HTR-8/SVneo (cell line): ENCODE measurements at regions not wholly inside any gene's neighbourhood (a gene's known extent, or its start where the extent isn't known, plus 50 kb on each side); places are given as distances from the start of the nearest gene placed in this dataset.
"Not testable (repeated sequence)": the region's sequence is repeated elsewhere in the genome, so short reads cannot be mapped to it uniquely, and the experiment has no call there.

ENCODE experiments used
- DNase-seq: peaks from one replicate; pipeline ENCODE4 v3.0.0; 2011; ENCODE audit warnings: low spot score, mixed read lengths; ENCODE audit not compliant: insufficient read length
- FAIRE-seq: peaks from 2 replicates; lab custom pipeline; 2011; peaks lifted over from hg19 to GRCh38; lab: Jason Lieb, UNC

DNA sequence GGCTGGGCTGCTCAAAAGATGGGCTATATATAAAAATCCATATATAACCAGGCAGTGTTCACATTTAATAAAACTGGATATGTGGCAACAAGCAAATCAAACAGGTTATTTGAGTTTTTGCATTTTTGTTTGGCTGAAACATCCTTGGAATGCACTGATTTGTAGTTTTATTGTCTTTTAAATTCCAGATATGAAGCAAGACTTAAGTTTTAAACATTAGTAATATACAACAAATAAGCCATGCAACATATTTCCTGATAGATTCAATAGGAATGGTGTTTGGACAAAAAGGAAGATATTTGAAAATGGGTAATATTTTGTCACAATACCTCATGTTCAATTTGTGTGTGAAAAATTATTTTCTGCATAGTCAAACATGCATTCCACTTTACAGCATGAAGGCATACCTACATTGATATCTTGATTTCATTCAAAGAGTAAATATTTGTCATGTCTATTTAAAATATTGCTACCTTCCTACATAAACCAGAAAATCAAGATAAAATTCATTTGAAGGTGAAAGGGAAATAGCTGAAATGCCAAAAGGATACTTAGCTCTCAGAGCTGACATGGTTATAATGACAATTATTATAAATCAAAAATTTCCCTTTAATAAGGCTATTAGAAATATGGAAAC is 132.3 kb upstream of the NETO1 start:
- no peak for DNase-seq
- no peak for FAIRE-seq

DNA sequence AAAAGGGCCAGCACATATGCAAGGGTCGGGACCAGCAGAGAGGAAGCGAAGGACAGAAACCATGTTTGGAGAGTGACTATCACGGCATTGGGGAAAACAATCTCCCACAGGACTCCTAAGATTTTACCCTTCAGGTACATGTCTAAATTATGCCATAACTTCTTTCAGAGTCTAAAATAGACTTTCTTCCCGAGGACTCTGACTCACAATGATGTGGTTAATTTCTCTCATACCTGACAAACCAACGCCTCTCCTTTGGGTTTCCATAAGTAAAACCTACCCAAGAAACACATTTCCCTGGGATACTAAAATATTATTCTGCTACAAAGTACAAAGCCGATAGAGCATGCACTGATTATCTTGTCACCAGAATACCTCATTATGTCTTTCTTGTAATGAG is 127.8 kb upstream of the NETO1 start:
- DNase-seq (no peak), FAIRE-seq (no peak)

DNA sequence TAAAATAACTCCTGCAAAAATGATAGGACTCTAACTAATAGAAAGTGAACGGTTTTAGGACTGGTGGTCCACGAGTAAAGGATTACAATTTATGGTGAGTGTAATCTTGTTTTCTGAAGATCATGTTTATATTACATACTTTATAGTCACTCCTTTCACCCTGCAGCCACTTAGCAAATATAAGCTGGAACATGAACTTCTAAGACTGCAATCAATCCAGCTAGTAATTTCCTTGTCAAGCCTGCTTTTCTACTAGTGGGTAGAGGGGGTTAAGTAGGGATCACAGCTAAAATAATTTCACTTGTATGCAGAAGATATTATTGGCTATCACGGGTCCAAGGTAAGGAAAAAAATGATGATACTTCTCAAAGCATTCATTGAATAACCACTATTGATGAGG is 125.5 kb upstream of the NETO1 start:
- no peak for FAIRE-seq
- DNase-seq = no peak

DNA sequence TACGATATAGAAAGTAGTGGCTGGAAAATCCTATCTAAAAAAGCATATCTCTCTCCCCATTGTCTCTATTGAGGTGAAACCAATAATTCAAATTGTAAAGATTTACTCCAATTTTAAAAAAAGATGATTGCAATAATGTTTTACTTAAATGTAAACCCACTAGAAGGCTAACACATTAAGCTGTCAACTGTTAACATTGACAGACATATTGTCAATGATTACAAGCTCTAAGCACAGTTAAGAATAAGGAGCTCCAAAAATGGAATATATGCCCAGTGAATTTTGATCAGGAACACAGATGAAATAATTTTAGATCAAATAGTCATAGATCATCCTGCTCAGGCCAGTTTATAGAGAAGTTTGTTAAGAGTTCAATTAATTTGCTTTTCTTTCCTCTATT is 123.6 kb upstream of the NETO1 start:
- no peak for FAIRE-seq
- no peak for DNase-seq

DNA sequence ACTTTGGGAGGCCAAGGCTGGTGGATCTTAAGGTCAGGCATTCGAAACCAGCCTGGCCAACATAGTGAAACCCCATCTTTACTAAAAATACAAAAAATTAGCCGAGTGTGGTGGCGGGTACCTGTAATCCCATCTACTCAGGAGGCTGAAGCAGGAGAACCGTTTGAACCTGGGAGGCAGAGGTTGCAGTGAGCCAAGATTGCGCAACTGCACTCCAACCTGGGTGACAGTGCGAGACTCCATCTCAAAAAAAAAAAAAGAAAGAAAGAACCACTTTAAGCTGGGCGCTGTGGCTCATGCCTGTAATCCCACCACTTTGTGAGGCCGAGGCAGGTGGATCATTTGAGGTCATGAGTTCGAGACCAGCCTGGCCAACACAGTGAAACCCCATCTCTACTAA is 119.8 kb upstream of the NETO1 start:
- DNase-seq, FAIRE-seq: not testable (repeated sequence)

DNA sequence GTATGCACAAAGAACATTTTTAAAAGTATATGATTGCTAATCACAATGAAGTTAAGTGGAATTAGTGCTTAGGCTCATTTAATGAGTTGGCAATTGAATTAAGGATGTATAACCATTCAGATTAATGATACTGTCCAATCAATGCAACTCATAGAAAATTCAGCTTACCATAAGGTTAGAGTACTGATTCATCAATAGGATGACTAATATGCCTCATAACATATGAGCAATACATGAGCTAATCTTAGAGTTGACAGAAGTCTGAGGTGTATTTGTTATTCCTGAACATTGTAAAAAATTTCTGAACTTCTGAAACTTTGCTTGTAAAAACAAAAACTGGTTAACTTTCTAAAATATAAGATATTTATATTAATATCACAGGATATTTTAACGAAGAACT is 118.3 kb upstream of the NETO1 start:
- FAIRE-seq = no peak
- DNase-seq = no peak

DNA sequence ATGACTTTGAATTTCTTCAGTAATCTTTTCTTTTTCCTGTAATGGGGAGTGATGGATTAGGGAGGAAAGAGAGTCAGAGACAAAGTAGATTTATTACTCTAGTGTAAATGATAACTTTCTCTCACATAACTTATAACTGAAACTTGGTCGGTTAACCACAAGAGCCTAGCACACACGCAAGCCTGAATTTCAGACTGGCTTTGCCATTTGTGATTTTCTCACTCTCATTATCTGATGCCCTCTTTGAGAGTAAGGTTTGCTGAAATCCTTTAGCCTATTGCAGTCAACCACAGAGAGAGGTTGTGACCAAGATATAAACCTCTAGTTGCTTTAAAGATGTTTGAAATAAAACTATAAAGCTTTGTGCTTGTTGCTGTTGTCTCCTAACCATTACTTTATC is 117.9 kb upstream of the NETO1 start:
- FAIRE-seq (no peak), DNase-seq (no peak)

DNA sequence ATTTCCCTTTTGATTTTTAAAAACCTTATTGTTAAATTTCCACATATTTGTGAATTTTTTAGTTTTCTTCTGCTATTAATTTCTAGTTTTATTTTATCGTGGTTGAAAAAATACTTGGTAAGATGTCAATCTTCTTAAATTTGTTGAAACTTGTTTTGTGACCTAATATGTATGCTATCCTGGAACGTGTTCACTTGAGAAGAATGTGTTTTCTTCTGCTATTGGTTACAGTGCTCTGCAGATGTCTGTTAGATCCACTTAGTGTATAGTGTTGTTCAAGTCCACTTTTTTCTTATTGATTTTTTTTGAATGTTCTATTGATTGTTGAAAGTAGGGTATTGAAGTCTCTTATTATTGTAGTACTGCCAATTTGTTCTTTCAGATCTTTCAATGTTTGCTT is 116.5 kb upstream of the NETO1 start:
- no peak for DNase-seq
- no peak for FAIRE-seq

DNA sequence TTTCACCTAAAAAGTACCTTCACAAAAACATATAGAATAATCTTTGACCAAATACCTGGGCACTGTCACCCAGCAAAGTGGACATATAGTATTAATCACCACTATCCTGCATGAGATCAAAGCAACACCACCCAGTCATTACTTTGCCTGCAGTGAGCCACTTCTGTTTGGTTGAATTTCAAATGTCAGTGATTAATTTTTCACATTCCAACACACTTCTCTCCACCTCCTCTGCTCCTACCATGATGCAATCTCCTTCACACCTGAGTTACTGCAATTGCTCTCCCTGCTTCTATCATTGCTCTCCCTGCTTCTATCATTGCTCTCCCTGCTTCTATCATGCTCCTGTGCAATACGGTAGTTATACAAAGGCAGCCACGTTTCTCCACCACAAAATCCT is 106.1 kb upstream of the NETO1 start:
- FAIRE-seq (no peak), DNase-seq (no peak)

DNA sequence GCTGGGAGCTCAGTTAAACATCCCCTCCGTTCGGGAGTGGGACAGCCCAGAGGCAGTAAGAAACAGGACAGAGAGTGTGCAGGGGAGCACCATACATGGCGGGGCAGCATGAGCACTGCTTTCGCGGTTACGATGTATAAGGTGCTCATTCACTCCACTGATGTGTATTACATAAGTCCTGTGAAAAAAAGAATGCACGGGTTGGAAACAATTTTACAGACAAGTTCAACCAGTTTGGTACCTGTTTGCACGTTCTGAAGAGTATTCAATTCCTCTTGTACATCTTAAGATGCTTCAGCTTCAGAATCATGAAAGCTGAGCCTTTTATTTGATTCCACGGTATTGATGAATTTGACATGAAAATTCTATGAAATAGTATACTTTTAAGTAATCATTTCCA is 97.8 kb upstream of the NETO1 start:
- DNase-seq = no peak
- no peak for FAIRE-seq

DNA sequence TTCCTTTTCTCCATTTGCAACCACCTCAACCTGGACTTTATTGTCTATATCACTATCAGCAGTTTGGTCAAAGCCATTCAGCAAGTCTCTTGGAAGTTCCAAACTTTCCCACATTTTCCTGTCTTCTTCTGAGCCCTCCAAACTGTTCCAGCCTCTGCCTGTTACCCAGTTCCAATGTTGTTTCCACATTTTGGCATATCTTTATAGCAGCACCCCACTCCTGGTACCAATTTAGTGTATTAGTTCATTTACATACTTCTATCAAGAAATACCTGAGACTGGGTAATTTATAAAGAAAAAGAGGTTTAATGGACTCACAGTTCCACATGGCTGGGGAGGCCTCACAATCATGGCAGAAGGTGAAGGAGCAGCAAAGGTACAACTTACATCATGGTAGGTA is 90.4 kb upstream of the NETO1 start:
- DNase-seq, FAIRE-seq: not testable (repeated sequence)

DNA sequence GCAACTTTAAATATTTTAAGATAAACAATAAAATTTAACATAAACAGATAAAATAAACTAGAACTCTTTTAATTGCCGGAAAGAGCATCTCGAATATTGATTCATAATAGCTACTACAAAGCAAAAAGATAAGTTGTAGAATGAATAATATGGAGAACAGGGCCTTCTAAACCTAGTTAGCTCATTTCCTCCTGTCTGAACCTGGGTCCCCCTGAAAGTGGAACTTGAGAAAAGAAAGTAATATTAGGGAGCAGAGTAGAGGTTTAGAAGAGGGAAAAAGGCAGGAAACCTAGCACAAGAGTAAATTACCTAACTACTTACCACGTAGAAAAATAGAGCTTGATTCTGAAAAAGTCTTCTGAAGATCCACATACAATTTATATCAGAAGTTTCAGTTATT is 80.7 kb upstream of the NETO1 start:
- DNase-seq (no peak), FAIRE-seq (no peak)

DNA sequence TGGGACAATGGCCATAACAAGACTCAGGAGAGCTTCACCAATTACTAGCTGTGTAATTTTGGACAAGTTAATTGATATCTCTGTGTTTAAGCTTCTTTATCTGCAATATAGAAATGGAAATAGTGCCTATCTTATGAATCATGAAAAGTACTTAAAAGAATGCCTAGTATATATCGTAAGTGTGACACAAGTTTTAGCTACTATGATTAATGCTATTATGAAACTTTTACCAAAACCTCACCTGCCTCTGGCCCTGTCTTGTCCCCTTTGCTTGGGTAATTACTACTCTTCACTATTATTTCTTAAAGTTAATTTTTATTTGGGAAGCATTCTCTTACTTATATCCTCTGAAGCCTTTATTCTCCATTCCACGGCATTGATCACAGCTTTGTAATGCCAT is 75.0 kb upstream of the NETO1 start:
- DNase-seq (no peak), FAIRE-seq (no peak)

DNA sequence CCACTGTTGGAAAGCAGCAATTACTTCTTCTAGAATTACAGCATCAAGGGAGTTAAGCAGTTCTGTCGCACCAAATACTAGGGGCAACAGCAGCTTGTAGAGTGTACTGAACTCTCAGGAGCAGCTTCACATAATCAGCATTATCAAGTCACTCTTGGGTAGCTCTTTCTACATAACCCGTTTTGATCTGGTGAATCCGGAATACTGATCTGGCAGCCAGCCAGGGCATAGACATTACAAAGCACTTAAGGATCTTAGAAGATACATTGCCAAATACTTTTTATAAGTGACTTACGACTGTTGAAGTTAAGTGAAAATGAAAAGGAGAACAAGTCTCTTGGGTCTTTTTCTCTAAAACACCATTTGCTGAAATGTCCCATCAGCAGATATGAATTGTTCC is 73.2 kb upstream of the NETO1 start:
- no peak for DNase-seq
- FAIRE-seq = no peak

DNA sequence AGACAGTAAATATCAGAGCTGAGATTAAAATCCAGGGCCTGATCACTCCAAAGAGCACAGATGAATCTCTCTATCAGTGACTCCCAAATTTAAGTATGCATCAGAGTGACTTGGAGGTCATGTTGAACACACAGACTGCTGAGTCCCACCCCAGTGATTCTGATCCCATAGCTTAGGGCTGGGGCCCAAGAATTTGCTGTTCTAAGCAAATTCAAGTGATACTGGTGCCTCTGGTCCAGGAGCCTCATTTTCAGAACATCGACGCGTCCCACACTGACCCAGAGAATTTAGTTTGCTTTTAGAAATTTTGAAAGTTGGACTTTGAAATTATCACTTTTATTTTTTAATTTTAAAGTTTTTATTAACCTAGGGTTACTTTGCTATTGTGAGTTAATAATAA is 72.7 kb upstream of the NETO1 start:
- DNase-seq (no peak), FAIRE-seq (no peak)

DNA sequence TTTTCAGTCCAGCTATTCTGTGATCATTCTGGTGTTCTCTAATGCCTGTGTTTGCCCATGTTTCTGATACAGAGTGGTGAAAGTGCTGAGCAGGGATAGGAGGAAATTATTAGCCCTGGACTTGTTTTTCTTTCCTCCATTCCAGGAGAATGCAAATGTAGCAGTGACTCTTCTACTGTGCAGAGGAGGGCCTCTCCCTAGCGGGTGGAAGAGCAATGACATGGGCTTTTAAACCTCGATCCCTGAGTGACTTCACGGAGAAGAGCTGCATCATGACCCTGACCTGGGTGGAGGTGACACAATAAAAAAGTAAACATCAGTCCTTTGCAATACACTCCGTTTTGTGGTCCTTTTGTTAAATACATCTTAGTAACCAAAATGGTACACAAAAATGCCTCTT is 68.0 kb upstream of the NETO1 start:
- DNase-seq = no peak
- FAIRE-seq = no peak

DNA sequence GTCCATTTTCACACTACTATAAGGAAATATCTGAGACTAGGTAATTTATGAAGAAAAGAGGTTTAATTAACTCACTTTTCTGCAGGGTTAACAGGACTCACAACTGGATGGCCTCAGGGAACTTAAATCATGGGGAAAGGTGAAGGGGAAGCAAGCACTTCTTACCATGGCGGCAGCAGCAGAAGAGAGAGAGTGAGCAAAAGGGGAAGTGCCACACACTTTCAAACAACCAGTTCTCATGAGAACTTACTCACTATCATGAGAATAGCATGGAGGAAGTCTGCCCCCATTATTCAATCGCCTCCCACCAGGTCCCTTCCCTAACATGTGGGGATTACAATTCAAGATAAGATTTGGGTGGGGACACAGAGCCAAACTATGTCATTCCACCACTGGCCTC is 55.1 kb upstream of the NETO1 start:
- FAIRE-seq = no peak

More for the DNA sequence above, 55.1 kb upstream of the NETO1 start:
- DNase-seq = no peak
